H1 (cell line): ENCODE measurements at regions not wholly inside any gene's neighbourhood (a gene's known extent, or its start where the extent isn't known, plus 50 kb on each side); places are given as distances from the start of the nearest gene placed in this dataset.
"Not testable (repeated sequence)": the region's sequence is repeated elsewhere in the genome, so short reads cannot be mapped to it uniquely, and the experiment has no call there.

Experiments
- CTCF ChIA-PET: fragments of 300-600 bp; sonication (Branson Sonifier 250); formaldehyde crosslinking; loops from one replicate; lab custom pipeline; 2021; ENCODE audit not compliant: partially characterized antibody; lab: Charles Lee
- POLR2A ChIA-PET: fragments of 300-600 bp; sonication (Branson Sonifier 250); formaldehyde crosslinking; loops from one replicate; lab custom pipeline; 2021; ENCODE audit warnings: inconsistent platforms; ENCODE audit not compliant: partially characterized antibody; lab: Charles Lee
- DNase-seq, 2 experiments: peaks; one replicate each; pipeline versions ENCODE4 v3.0.0 to v3.0.0-alpha.2; 2010 to 2022; ENCODE audit warnings: low spot score in 2 of 2, low read depth in 1 of 2, mixed read lengths in 1 of 2
- FAIRE-seq: peaks from 2 replicates; lab custom pipeline; 2011; peaks lifted over from hg19 to GRCh38; lab: Jason Lieb, UNC
- H2AFZ ChIP-seq: 2 replicates; pipeline ENCODE4 v1.8.1; 2012; ENCODE audit warnings: low read length, inconsistent platforms
- H2AK5ac ChIP-seq: 2 replicates; pipeline ENCODE4 v1.6.1; 2013; ENCODE audit warnings: low read depth, low read length
- H2BK120ac ChIP-seq: replicated peaks from 2 replicates; pipeline ENCODE3; 2013; ENCODE audit warnings: low read depth, low read length, inconsistent platforms
- H2BK12ac ChIP-seq: 2 replicates; pipeline ENCODE4 v1.6.1; 2013; ENCODE audit warnings: low read depth, low read length
- H2BK15ac ChIP-seq: 2 replicates; pipeline ENCODE4 v1.6.1; 2013; ENCODE audit warnings: low read length
- H2BK20ac ChIP-seq: 2 replicates; pipeline ENCODE4 v1.6.1; 2013; ENCODE audit warnings: low read length
- H2BK5ac ChIP-seq: 2 replicates; pipeline ENCODE4 v1.6.1; 2013; ENCODE audit warnings: low read depth, low read length
- H3K14ac ChIP-seq: 2 replicates; pipeline ENCODE4 v1.6.1; 2013; ENCODE audit warnings: inconsistent platforms; ENCODE audit not compliant: insufficient read length
- H3K18ac ChIP-seq: 2 replicates; pipeline ENCODE4 v1.6.1; 2013; ENCODE audit warnings: low read length; ENCODE audit errors: extremely low read depth
- H3K23ac ChIP-seq: 2 replicates; pipeline ENCODE4 v1.6.1; 2013; ENCODE audit warnings: inconsistent platforms; ENCODE audit not compliant: insufficient read length
- H3K23me2 ChIP-seq: 2 replicates; pipeline ENCODE4 v1.6.1; 2013; ENCODE audit warnings: low read depth, low read length
- H3K27ac ChIP-seq: 2 replicates; pipeline ENCODE4 v1.6.1; 2011; ENCODE audit warnings: low read depth, low read length, inconsistent platforms
- H3K27me3 ChIP-seq, 4 experiments: replicated peaks in 1 of 4; 1 replicate in 1 of 4; 2 replicates in 3 of 4; pipeline versions ENCODE4 v1.6.1 to v1.8.1; 2011 to 2013; ENCODE audit warnings: low read length in 3 of 4, mild to moderate bottlenecking in 3 of 4, inconsistent platforms in 2 of 4, mixed read lengths in 2 of 4, moderate library complexity in 1 of 4; ENCODE audit not compliant: control insufficient read depth in 3 of 4, insufficient read depth in 3 of 4; ENCODE audit errors: extremely low read depth in 1 of 4
- H3K36me3 ChIP-seq, 4 experiments: 2 replicates each; pipeline versions ENCODE4 v1.6.1 to v1.8.1; 2011 to 2013; ENCODE audit warnings: mild to moderate bottlenecking in 4 of 4, low read length in 3 of 4, moderate library complexity in 2 of 4, control low read depth in 1 of 4, inconsistent platforms in 1 of 4; ENCODE audit not compliant: insufficient read depth in 4 of 4, control insufficient read depth in 2 of 4
- H3K4ac ChIP-seq: replicated peaks from 2 replicates; pipeline ENCODE3; 2013; ENCODE audit warnings: low read length, low read depth, mixed read lengths, inconsistent platforms; ENCODE audit not compliant: insufficient read length
- H3K4me1 ChIP-seq, 4 experiments: replicated peaks in 1 of 4; 1 replicate in 1 of 4; 2 replicates in 3 of 4; pipeline versions ENCODE4 v1.6.1 to v1.8.1; 2011 to 2013; ENCODE audit warnings: low read length in 3 of 4, inconsistent platforms in 2 of 4, mixed read lengths in 1 of 4; ENCODE audit not compliant: insufficient read depth in 4 of 4, control insufficient read depth in 3 of 4
- H3K4me2 ChIP-seq, 2 experiments: 2 replicates each; pipeline versions ENCODE4 v1.6.1 to v1.8.1; 2011 to 2013; ENCODE audit warnings: low read depth in 2 of 2, low read length in 2 of 2, control low read depth in 1 of 2, inconsistent platforms in 1 of 2, mild to moderate bottlenecking in 1 of 2; ENCODE audit not compliant: insufficient read depth in 1 of 2
- H3K4me3 ChIP-seq, 4 experiments: fragments of 200-600, 300-600 bp in 1 of 4; sonication (generic), shearing (Covaris generic), sonication (Bioruptor Twin) in 1 of 4; 2 replicates each; pipeline versions ENCODE4 v1.5.1 to v1.8.1; 2011 to 2016; ENCODE audit warnings: low read length in 4 of 4, low read depth in 3 of 4, control low read depth in 2 of 4, inconsistent platforms in 2 of 4, mild to moderate bottlenecking in 2 of 4, mixed read lengths in 1 of 4, moderate library complexity in 1 of 4; ENCODE audit not compliant: insufficient read depth in 2 of 4; ENCODE audit errors: extremely low read depth in 1 of 4
- H3K56ac ChIP-seq: replicated peaks from 2 replicates; pipeline ENCODE3; 2013; ENCODE audit warnings: low read depth, mild to moderate bottlenecking, mixed read lengths, low read length, inconsistent platforms; ENCODE audit not compliant: insufficient read length
- H3K79me1 ChIP-seq: 2 replicates; pipeline ENCODE4 v1.6.1; 2013; ENCODE audit warnings: low read depth, low read length, control low read depth
- H3K79me2 ChIP-seq, 2 experiments: 2 replicates each; pipeline versions ENCODE4 v1.6.1 to v1.8.1; 2012 to 2013; ENCODE audit warnings: low read length in 2 of 2, mild to moderate bottlenecking in 2 of 2, inconsistent platforms in 1 of 2; ENCODE audit not compliant: insufficient read depth in 2 of 2, control insufficient read depth in 1 of 2
- H3K9ac ChIP-seq, 4 experiments: replicated peaks in 1 of 4; 1 replicate in 1 of 4; 2 replicates in 3 of 4; pipeline versions ENCODE4 v1.6.1 to v1.8.1; 2011 to 2013; ENCODE audit warnings: low read depth in 3 of 4, low read length in 3 of 4, control low read depth in 2 of 4, mild to moderate bottlenecking in 2 of 4, moderate library complexity in 2 of 4, inconsistent platforms in 1 of 4; ENCODE audit errors: extremely low read depth in 1 of 4
- H3K9me3 ChIP-seq, 2 experiments: 2 replicates each; pipeline versions ENCODE4 v1.6.1 to v1.8.1; 2012 to 2013; ENCODE audit warnings: mild to moderate bottlenecking in 2 of 2, moderate library complexity in 2 of 2, control low read depth in 1 of 2, inconsistent platforms in 1 of 2, low read depth in 1 of 2, low read length in 1 of 2, mixed read lengths in 1 of 2; ENCODE audit not compliant: insufficient read depth in 2 of 2
- H4K20me1 ChIP-seq, 2 experiments: replicated peaks in 1 of 2; 2 replicates each; pipeline versions ENCODE3 to v1.8.1; 2011 to 2013; ENCODE audit warnings: inconsistent platforms in 2 of 2, low read length in 2 of 2, mild to moderate bottlenecking in 1 of 2; ENCODE audit not compliant: insufficient read depth in 2 of 2, control insufficient read depth in 1 of 2
- H4K5ac ChIP-seq: 2 replicates; pipeline ENCODE4 v1.6.1; 2013; ENCODE audit warnings: low read length, low read depth, mixed read lengths, inconsistent platforms; ENCODE audit not compliant: insufficient read length
- H4K8ac ChIP-seq: 2 replicates; pipeline ENCODE4 v1.8.0; 2013; ENCODE audit warnings: mild to moderate bottlenecking, moderate library complexity, low read length, inconsistent platforms; ENCODE audit not compliant: insufficient read depth; ENCODE audit errors: extremely low read depth
- H4K91ac ChIP-seq: replicated peaks from 2 replicates; pipeline ENCODE3; 2013; ENCODE audit warnings: low read length, mixed read lengths, inconsistent platforms; ENCODE audit not compliant: insufficient read length
- WGBS, 2 experiments: shearing (Covaris generic) in 1 of 2; methylation state at CpG; one replicate each; pipeline versions ENCODE4 v1.1.6 to v1.1.7; 2013 to 2015; ENCODE audit warnings: low lambda C conversion rate in 2 of 2, mixed read lengths in 2 of 2, inconsistent platforms in 1 of 2, low coverage in 1 of 2, missing lambda C conversion rate in 1 of 2; ENCODE audit not compliant: insufficient replicate concordance in 2 of 2, insufficient coverage in 1 of 2, insufficient read length in 1 of 2; ENCODE audit errors: extremely low coverage in 1 of 2, missing lambda C conversion rate in 1 of 2; 5-methylcytosine and 5-hydroxymethylcytosine counted together

DNA sequence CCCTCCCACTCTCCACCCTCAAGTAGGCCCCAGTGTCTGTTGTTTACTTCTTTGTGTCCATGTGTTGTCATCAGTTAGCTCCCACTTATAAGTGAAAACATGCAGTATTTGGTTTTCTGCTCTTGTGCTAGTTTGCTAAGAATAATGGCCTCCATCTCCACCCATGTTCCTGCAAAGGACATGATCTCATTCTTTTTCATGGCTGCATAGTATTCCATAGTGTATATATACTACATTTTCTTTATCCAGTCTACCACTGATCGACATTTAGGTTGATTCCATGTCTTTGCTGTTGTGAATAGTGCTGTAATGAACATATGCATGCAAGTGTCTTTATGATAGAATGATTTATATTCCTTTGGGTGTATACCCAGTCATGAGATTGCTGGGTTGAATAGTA lies 116.0 kb downstream of the TDRD15 start:
- H2BK120ac ChIP-seq, H3K9ac ChIP-seq, H2AFZ ChIP-seq, H4K8ac ChIP-seq, H4K91ac ChIP-seq, H2BK20ac ChIP-seq, H3K18ac ChIP-seq, CTCF ChIA-PET, H3K36me3 ChIP-seq, H4K20me1 ChIP-seq, H3K23me2 ChIP-seq, H3K4me3 ChIP-seq, H3K4me2 ChIP-seq, H3K4me1 ChIP-seq, POLR2A ChIA-PET, H3K9me3 ChIP-seq, FAIRE-seq, H4K5ac ChIP-seq, H3K79me2 ChIP-seq, H3K79me1 ChIP-seq, H2AK5ac ChIP-seq, H3K56ac ChIP-seq, H2BK12ac ChIP-seq, H3K27ac ChIP-seq, H3K4ac ChIP-seq, H2BK5ac ChIP-seq, H3K14ac ChIP-seq, DNase-seq, H3K27me3 ChIP-seq, H3K23ac ChIP-seq, H2BK15ac ChIP-seq: not testable (repeated sequence)
- 85% methylated on average over 1 of the region's 1 CpG; no CpG with 5 or more reads in 1 of the 2 experiments for WGBS, 2 experiments
